ENCODE measurements at regions not wholly inside any gene's neighbourhood (a gene's known extent, or its start where the extent isn't known, plus 50 kb on each side); places are given as distances from the start of the nearest gene placed in this dataset.

DNA sequence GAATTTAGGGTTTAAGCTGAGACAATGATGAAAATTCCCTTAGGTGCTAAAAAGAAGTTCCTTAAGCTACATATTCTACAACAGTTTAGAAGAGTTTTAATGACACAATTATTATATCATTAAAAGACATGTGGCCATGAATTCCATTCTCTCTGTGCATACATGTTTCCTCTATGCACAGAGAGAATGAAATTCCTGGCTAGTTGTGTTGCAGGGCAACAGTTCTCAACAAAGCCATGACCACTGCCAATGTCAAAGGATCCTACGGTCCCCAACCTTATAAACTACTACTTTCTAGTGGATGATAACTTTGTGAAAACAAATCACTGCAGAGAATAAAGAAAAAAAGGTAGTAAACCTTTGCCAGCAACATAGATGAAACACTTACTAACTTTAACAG, 122.7 kb downstream of the OTOL1 start:
- Histone ChIP-seq H2AFZ (ENCODE audit: low read length) (no peak overlapping the region), H3K56ac (ENCODE audit: insufficient read length, low read depth, low read length) (no peak overlapping the region), H3K4me2 (ENCODE audit: insufficient read depth, insufficient read length, low read length) (no peak overlapping the region), H4K5ac (ENCODE audit: insufficient read length, low read depth, low read length) (no peak overlapping the region), H3K79me1 (ENCODE audit: insufficient read depth, low read depth, low read length, poor library complexity, severe bottlenecking) (no peaks in the 10 kb centered on the region), H3K27ac (ENCODE audit: insufficient read length, low read depth, low read length) (no peak overlapping the region), H3K4me1 (ENCODE audit: insufficient read depth, low read length) (no peaks in the 10 kb centered on the region), H2BK15ac (ENCODE audit: low read depth, low read length) (no peak overlapping the region), H2BK120ac (ENCODE audit: low read depth, low read length, poor library complexity, severe bottlenecking) (no peak overlapping the region), H4K20me1 (ENCODE audit: control insufficient read depth, insufficient read depth, insufficient read length) (no peaks in the 10 kb centered on the region), H4K8ac (replicated peaks; ENCODE audit: insufficient read length, low read depth, low read length) (no peak overlapping the region), H2AK5ac (ENCODE audit: insufficient read length, low read length) (no peak overlapping the region), H3K9ac (ENCODE audit: extremely low read depth, insufficient read length, low read length) (no peak overlapping the region), H2BK20ac (ENCODE audit: low read depth, low read length, poor library complexity, severe bottlenecking) (no peak overlapping the region), H2BK5ac (ENCODE audit: insufficient read length, low read length) (no peak overlapping the region), H3K4ac (ENCODE audit: low read depth, low read length) (no peak overlapping the region), H3K23ac (ENCODE audit: insufficient read length, low read depth, low read length) (no peak overlapping the region), H3K14ac (ENCODE audit: insufficient read depth, low read length) (no peak overlapping the region), H4K91ac (ENCODE audit: insufficient read length, low read depth, low read length) (no peak overlapping the region), H3K79me2 (ENCODE audit: insufficient read depth, low read length) (no peaks in the 10 kb centered on the region), H3K9me3 (ENCODE audit: control insufficient read depth, low read depth, low read length) (no peaks in the 10 kb centered on the region), H2BK12ac (ENCODE audit: insufficient read length, low read depth, low read length) (no peak overlapping the region), H3K23me2 (ENCODE audit: insufficient read length, low read depth, low read length, poor library complexity, severe bottlenecking) (no peaks in the 10 kb centered on the region), H3K18ac (ENCODE audit: insufficient read length, low read depth, low read length) (no peak overlapping the region), H3K27me3 (ENCODE audit: insufficient read depth, low read length) (no peaks in the 10 kb centered on the region), H3T11ph (ENCODE audit: low read length) (no peak overlapping the region)
- no peak for DNase-seq
- Mint-ChIP-seq H3K9me3 (peaks cover 3 to 6% of the 10 kb centered on the region in 2 experiments; a peak in 3 of 5 replicates), H3K4me1 (0 out of 4 replicates have a peak, but pooled peaks cover 0 to 3% of the 10 kb centered on the region in 2 experiments), H3K36me3 (ENCODE audit: insufficient read depth in 1 of 3, low read depth in 3 of 3) (peaks cover 0 to 13% (median 0%) of the 10 kb centered on the region in 3 experiments; a peak in 3 of 7 replicates), H3K27me3 (ENCODE audit: low read depth) (no peaks in the 10 kb centered on the region), H3K4me3 (no peak overlapping the region), H3K27ac (no peak overlapping the region)
- no CpG with 5 or more reads among the region's 1 CpG for WGBS (ENCODE audit: extremely low coverage, insufficient read length, low lambda C conversion rate)
- TF ChIP-seq, protein P1, sequence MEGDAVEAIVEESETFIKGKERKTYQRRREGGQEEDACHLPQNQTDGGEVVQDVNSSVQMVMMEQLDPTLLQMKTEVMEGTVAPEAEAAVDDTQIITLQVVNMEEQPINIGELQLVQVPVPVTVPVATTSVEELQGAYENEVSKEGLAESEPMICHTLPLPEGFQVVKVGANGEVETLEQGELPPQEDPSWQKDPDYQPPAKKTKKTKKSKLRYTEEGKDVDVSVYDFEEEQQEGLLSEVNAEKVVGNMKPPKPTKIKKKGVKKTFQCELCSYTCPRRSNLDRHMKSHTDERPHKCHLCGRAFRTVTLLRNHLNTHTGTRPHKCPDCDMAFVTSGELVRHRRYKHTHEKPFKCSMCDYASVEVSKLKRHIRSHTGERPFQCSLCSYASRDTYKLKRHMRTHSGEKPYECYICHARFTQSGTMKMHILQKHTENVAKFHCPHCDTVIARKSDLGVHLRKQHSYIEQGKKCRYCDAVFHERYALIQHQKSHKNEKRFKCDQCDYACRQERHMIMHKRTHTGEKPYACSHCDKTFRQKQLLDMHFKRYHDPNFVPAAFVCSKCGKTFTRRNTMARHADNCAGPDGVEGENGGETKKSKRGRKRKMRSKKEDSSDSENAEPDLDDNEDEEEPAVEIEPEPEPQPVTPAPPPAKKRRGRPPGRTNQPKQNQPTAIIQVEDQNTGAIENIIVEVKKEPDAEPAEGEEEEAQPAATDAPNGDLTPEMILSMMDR (conservative IDR thresholded peaks at IDR 0.05), result no peak

All from H9 (cell line).